HG02970 (cell line): ENCODE measurements at regions not wholly inside any gene's neighbourhood (a gene's known extent, or its start where the extent isn't known, plus 50 kb on each side); places are given as distances from the start of the nearest gene placed in this dataset.

ENCODE experiments used
- ATAC-seq: cut with Tn5 transposase; IDR thresholded peaks from one replicate; pipeline ENCODE4 v1.9.1; 2021; ENCODE audit warnings: mild to moderate bottlenecking, moderate library complexity, moderate number of reproducible peaks; ENCODE audit not compliant: unreplicated experiment, low FRiP score

GRCh38 chr3:102102394-102102793 lies 253.1 kb downstream of the NFKBIZ start:
- ATAC-seq: no peak

DNA sequence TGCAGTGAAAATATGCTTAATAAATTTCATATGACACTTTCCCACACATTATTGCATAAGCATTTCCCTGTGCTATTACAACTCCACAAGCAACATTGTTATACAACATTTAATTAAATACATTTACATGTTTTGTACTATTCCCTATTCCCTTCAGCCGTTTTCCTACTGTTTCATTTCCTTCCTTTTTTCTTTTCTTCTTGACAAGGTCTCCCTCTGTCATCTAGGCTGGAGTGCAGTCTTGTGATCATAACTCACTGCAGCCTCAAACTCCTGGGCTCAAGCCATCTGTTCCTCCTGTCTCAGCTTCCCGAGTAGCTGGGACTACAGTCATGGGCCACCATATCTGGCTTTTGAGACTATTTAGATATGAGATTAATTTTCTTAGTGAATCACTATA lies 254.7 kb downstream of the NFKBIZ start:
- ATAC-seq: no peak

- no peak for ATAC-seq
These were observed 255.9 kb downstream of the NFKBIZ start for GRCh38 chr3:102105193-102105592.

DNA sequence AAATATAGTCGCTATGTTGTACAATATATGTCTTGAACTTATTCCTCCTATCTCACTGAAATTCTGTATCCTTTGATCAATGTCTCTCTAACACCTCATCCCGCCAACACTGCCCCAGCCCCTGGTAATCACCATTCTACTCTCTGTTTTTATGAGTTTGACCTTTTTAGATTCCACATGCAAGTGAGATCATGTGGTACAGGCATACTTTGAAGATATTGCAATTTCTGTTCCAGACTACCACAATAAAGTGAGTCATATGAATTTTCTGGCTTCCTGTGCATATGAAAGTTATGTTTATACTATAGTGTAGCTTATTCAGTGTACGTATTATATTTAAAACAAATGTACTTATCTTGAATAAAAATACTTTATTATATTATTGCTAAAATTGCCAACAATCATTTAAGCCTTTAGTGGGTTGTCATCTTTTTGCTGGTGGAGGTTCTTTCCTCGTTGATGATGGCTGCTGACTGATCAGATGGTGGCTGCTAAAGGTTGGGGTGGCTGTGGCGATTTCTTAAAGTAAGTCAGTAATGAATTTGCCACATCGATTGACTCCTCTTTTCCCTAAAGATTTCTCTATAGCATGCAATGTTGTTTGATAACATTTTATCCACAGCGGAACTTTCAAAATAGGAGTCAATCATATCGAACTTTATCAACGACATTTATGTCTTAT lies 257.2 kb downstream of the NFKBIZ start:
- no peak for ATAC-seq

- ATAC-seq: no peak
These were observed 263.5 kb downstream of the NFKBIZ start for GRCh38 chr3:102112704-102113230.

DNA sequence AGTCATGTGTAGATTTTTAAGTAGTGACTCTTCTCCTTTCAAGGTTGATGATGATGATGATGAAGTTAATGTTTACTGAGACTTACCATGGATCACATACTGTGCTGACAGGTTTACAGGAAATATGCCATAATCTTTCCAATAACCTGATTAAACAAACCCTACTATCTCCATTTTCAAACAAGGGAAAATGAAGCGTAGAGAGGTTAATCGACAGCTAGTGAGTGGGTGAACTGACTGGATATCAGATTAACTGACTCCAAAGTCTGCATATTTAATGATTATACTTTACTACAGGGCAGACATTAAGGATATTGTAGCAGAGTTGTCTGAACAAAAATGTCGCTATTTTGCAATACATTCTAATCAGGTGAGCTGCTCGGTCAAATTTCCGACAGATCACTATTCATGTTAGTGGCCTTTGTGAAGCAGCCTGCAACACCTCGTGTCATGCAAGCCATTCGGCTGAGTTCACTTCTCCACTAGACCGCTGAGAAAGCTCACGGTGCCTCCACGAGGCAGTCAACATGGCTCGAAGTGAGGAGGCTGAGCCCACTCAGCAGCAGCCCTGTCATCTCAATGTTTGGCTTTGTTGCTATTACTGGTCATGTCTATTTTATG lies 264.2 kb downstream of the NFKBIZ start:
- ATAC-seq: no peak

DNA sequence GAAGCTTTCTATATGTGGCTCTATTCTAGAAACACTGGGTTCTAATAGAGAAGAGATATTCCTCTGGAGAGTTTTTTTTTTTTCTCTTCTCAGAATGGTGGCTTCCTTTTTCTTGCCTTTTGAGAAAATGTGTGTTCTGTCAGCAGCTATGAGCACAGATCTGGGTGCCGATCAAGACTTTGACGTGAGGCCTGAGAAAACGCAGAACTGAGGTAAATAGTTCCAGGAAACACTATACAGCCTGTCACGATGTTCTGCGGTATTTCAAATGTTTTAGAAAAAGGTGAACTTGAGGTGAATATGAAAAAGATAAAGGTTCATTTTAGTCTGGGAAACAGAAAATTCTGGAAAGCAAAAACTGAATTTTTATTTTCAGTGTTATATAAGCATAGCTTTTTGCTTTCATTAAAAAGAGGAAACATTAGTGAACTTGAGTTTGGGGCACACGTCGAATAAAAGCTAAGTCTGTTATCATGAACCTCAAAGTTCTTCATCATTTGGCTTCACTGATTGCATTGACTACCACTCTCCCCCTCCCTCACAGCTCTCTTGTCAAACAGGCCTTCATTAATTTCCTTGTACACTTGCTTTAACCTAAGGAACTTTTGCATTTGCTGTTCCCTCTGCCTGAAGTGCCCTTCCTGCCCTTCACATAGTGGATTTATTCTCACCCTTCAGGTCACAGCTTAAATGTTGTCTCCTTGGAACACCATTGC lies 265.1 kb downstream of the NFKBIZ start:
- no peak for ATAC-seq

DNA sequence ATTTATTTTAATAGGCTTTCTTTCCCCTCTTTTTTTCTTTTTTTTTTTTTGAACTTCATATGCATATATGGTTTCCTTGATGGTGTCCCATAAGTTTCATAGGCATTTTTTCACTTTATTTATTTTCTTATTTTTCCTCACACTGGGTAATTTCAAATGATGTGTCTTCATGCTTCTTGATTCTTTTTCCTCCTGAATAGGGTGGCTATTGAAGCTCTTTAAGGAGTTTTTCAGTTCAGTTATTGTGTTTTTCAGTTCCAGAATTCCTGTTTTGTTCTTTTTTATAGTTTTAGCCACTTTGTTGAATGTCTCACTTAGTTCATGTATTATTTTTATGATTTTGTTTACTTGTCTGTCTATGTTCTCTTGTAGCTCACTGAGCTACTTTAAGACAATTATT lies 273.2 kb downstream of the NFKBIZ start:
- no peak for ATAC-seq

DNA sequence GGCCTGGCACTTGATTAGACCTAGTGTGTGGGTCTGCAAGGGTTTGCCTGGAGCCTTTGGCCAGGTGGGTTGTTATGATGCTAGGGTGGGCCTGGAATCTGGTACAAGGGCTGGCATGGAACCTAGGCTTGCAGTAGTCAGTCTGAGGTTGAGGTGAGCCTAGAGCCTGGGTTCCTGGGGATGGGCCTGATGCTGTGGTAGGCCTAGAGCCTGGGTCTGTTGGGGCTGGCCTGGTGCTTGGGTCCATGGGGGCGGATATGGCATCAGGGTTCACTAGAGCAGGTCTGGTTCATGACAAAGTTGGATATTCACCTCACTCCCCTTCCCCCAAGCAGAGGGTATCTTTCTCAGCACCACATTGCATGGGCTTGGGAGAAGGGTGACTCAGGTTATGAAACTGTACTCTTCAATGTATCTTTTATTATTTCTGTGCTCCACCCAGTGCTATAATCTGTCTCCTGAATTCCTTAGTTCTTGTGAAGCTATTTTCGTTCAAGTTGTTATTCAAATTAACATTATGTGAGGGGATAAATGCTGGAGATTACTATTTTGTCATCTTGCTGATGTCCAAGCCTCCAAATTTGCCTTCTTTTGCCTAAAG lies 274.4 kb downstream of the NFKBIZ start:
- no peak for ATAC-seq

DNA sequence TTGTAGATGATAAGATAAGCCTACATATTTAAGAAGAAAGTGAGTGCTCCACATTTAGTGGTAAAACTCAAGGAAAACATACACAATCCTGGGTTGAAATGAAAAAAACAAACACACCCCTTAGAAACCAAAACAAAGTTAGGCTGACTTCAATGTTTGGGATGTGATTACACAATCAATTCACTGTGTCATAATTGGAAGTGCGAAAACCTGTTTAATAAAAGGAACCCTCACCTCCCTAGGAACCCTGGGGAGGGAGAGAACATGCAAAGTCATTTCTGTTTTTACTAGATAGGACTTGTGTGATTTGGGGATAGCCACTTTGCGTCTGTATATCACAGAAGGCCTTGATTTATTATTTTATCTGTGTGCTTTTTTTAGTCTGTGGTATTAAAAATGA lies 275.0 kb downstream of the NFKBIZ start:
- no peak for ATAC-seq

DNA sequence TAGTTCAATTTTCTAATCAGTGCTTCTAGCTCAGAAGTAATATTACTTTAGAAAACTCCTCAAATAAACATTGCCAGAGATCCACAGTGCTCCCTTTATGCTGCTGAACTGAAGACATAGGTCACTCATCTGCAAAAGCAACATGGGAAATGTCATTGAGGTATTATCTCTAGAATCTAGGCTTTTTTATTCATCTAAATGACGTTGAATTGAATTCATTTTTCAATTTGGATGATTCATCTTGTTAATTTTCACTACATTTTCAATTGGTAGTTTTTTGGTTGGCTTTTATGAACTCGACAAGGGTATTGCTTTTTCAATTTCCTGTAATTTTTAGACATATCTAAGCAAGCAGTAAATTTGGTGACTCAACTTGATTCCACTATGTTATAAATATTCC lies 275.4 kb downstream of the NFKBIZ start:
- no peak for ATAC-seq

GRCh38 chr3:102125197-102125993 lies 276.1 kb downstream of the NFKBIZ start:
- ATAC-seq: no peak

- no peak for ATAC-seq
These were observed 276.7 kb downstream of the NFKBIZ start for GRCh38 chr3:102125994-102126368.

DNA sequence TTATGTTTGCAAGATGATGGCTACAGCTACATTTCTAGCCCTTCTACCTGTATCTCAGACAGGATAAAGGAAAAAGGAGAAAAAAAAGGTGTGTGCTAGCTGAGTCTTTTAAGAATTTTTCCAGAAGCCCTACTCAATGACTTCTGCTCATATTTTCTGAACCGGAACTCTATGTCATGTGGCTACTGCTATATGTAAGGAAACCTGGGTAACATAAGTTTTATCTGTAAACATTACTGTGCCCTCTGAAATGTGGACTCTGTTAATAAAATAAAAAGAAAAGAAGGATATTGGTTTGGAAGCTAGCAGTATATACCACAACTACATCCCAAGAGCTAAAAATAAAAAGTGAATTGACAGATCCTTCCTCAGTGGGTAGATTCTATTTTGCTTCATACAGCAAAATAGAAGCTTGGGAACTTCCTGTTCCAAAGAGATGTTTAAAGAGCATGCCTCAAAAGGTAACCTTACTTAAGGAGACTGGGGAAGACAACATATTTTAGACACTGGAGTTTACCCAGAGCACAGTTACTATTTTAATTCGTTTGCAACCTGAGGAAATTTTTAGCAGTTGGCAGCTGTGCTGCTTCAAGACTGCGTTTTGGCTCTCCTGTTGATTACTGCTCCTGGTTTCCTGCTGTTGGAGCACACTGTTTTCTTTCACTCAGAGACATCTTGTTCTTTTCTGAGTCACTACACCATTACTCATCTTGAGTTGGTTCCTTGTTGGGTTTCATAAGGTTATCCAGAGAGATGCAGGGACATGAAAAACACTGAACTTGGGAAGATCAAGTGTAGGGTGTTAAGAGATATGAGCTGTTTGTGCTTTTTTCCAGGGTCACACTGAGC lies 280.7 kb downstream of the NFKBIZ start:
- no peak for ATAC-seq

DNA sequence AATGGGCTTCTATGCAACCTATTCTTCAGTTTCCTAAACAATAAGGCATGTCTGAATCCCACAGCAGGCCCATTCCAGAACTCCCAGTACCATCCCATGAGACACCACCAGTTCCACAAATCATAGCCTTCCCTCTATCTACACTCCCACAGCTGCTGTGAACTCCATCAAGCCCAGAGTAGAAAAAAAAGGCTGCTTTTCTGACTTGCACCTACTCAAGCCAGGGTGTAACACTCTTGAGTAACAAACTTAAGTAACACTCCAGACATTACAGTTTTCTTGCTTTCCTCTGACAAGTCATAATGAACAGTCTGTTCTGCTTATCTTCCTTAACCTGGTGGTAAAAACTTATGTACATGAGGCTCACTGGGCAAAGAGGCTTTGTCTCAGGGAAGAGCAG lies 283.1 kb downstream of the NFKBIZ start:
- no peak for ATAC-seq

DNA sequence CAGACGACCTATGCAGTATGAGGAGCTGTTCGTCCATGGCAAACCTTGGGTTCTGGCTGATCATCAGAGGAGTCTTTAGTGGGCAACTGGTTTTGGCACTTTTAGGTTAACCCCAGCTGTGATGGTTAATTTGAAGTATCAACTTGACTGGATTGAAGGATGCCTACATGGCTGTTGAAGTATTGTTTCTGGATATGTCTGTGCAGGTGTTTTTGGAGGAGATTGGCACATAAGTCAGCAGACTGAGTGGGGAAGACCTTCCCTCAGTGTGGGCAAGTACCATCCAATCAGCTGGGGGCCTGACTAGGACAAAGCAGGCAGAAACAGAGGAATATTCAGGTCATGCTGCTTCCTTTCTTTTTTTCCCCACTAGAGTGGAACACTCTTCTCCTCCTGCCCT lies 284.1 kb downstream of the NFKBIZ start:
- ATAC-seq: no peak

- ATAC-seq: no peak
These were observed 286.0 kb downstream of the NFKBIZ start for GRCh38 chr3:102135316-102135715.

- ATAC-seq: no peak
These were observed 286.9 kb downstream of the NFKBIZ start for GRCh38 chr3:102136183-102136582.

DNA sequence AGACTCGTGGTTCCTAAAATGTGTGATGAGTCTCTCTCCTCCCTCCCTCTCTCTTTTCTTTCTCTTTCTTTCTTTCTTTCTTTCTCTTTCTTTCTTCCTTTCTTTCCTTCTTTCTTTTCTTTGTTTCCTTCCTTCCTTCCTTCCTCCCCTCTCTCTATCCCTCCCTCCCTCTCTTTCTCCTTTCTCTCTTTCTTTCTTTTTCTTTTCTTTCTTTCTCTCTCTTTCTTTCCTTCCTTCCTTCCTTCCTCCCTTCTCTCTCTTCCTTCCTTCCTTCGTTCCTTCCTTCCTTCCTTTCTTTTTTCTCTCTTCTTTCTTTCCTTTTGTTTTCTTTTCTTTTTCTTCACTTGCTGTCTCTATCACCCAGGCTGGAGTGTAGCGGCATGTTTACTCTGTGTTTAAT lies 290.8 kb downstream of the NFKBIZ start:
- ATAC-seq: no peak
